Peyer's patch (tissue), 4 donors: ENCODE measurements at regions not wholly inside any gene's neighbourhood (a gene's known extent, or its start where the extent isn't known, plus 50 kb on each side); places are given as distances from the start of the nearest gene placed in this dataset.

Experiments used
- POLR2A ChIP-seq, 2 donors: fragments of 450-650 bp; IDR thresholded peaks; one replicate each; pipeline ENCODE4 v1.5.1; 2017; ENCODE audit warnings: antibody characterized with exemption in 2 of 2, mild to moderate bottlenecking in 2 of 2, moderate library complexity in 2 of 2
- TF ChIP-seq, protein P1 (sequence below), 6 experiments: fragments of 450-650 bp in 4 of 6; fragments of 200-600 bp in 2 of 6; sonication (generic) in 1 of 6; IDR thresholded peaks; one replicate each; pipeline ENCODE4 v1.5.1; 2017 to 2019; ENCODE audit warnings: antibody characterized with exemption in 6 of 6, mild to moderate bottlenecking in 3 of 6, moderate library complexity in 1 of 6

DNA sequence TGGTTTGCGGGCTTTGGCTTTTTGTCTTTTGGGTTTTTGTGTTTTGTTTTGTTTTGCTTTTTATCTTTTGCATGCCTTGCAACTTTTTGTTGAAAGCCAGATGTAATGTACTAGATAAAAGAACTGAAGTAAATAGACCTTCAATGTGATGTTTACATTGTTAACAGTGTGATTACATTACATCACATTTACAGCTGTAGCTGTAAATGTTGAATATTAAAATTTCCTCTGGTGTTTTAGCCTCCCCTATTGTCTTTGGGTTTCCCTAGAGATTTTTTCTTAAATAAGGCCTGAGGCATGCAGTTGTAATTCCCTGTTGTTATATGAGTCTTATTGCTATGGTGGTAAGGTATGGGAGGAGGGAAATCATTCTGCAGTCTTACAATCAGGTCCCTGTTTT lies 275.0 kb downstream of the PARM1 start:
- TF ChIP-seq, protein P1, sequence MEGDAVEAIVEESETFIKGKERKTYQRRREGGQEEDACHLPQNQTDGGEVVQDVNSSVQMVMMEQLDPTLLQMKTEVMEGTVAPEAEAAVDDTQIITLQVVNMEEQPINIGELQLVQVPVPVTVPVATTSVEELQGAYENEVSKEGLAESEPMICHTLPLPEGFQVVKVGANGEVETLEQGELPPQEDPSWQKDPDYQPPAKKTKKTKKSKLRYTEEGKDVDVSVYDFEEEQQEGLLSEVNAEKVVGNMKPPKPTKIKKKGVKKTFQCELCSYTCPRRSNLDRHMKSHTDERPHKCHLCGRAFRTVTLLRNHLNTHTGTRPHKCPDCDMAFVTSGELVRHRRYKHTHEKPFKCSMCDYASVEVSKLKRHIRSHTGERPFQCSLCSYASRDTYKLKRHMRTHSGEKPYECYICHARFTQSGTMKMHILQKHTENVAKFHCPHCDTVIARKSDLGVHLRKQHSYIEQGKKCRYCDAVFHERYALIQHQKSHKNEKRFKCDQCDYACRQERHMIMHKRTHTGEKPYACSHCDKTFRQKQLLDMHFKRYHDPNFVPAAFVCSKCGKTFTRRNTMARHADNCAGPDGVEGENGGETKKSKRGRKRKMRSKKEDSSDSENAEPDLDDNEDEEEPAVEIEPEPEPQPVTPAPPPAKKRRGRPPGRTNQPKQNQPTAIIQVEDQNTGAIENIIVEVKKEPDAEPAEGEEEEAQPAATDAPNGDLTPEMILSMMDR (IDR thresholded peaks at IDR 0.05) = no peak
- TF ChIP-seq POLR2A (IDR thresholded peaks at IDR 0.05) = no peak
